Activated T-cell treated with anti-CD3 and anti-CD28 coated beads, Interleukin-2, amount 50 U/mL, for 72 hours (primary cell): ENCODE measurements at regions not wholly inside any gene's neighbourhood (a gene's known extent, or its start where the extent isn't known, plus 50 kb on each side); places are given as distances from the start of the nearest gene placed in this dataset.

Source experiments
- ATAC-seq, 2 donors: fragments of 150-1000 bp; cut with Tn5 transposase; replicated peaks in 1 of 2; 2 replicates each; pipeline ENCODE4 v1.10.0; 2021; ENCODE audit warnings: moderate library complexity in 2 of 2, mild to moderate bottlenecking in 1 of 2
- DNase-seq, 2 donors: peaks; one replicate each; pipeline ENCODE4 v3.0.0; 2021 to 2022; ENCODE audit warnings: mixed read lengths in 1 of 2
- H3K27ac Mint-ChIP-seq: one replicate; pipeline ENCODE4 v1.8.0; 2022; ENCODE audit warnings: mild to moderate bottlenecking, moderate library complexity, mixed read lengths
- H3K27me3 Mint-ChIP-seq: one replicate; pipeline ENCODE4 v1.8.0; 2022; ENCODE audit warnings: low read depth, mixed read lengths
- H3K36me3 Mint-ChIP-seq, 2 donors: one replicate each; pipeline ENCODE4 v1.8.0; 2022; ENCODE audit warnings: mixed read lengths in 2 of 2, mild to moderate bottlenecking in 1 of 2; ENCODE audit not compliant: insufficient read depth in 2 of 2
- H3K4me1 Mint-ChIP-seq: one replicate; pipeline ENCODE4 v1.8.0; 2022; ENCODE audit warnings: low read depth, mixed read lengths
- H3K4me3 Mint-ChIP-seq, 2 donors: one replicate each; pipeline ENCODE4 v1.8.0; 2022; ENCODE audit warnings: mild to moderate bottlenecking in 2 of 2, mixed read lengths in 2 of 2, moderate library complexity in 2 of 2
- H3K9me3 Mint-ChIP-seq, 2 donors: one replicate each; pipeline ENCODE4 v1.8.0; 2022; ENCODE audit warnings: mixed read lengths in 2 of 2

DNA sequence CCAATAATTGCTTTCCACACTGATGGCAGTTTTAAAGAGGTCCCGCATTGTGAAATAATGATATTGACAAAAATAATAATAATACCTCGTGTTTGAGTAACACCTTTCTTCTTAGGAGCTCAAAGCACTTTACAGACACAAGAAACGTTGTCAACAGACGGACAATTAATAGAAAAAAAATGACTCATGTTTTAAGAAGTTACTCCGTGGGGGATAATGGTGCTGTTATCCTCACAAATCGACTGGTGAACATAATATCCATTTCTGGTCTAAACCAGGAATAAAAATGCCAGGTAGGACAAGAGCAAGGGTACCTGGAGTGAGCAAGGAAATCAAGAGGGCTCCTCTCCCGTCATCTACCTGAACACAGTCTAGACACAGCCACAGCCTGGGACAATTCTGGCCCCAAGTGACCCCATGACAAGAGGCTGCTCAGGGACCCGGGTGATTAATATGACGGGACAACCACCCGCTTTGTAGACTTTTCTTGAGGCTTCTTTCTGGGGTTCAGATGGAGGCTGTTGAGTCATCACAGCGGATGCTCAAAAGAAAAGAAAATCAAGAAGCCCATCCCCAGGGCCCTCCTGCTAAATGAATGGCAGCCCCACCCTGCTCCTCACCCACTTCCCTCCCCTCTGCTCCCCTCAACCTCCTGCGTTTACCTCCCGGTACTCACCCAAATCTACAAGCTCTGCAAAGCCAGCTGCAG is 146.2 kb upstream of the IRF2BP2 start:
- no peaks in the 10 kb centered on the region for H3K36me3 Mint-ChIP-seq
- H3K4me3 Mint-ChIP-seq, result no peak overlapping the region
- ATAC-seq (peak in 1 of 2 donors; percentile 18), DNase-seq (no peak)
- H3K9me3 Mint-ChIP-seq, result no peaks in the 10 kb centered on the region
- no peak overlapping the region for H3K27ac Mint-ChIP-seq
- peaks cover 54% of the 10 kb centered on the region for H3K4me1 Mint-ChIP-seq
- H3K27me3 Mint-ChIP-seq, result peaks cover 14% of the 10 kb centered on the region

DNA sequence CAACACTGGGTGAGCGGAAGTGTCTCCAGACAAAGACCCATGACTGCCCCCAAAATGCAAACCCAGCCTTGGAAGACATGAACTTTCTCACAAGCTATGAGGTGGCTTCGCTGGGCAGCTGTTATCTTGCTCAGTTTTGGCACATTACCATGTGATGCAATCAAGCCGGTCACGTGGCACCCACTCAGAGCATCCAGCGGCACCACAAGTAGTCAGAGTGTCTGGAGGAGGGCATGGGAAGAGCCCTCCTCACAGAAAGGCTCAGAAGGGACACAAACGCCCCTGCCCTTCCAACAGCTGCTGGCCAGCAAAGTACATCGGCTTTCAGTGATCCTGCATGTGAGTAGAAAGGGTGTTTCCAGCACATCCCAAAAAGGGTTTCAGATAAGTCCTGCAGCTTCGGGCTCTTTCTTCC is 145.5 kb upstream of the IRF2BP2 start:
- Mint-ChIP-seq H3K27me3 (peaks cover 14% of the 10 kb centered on the region), H3K9me3 (no peaks in the 10 kb centered on the region), H3K4me3 (no peak overlapping the region), H3K36me3 (no peaks in the 10 kb centered on the region), H3K4me1 (peaks cover 47% of the 10 kb centered on the region), H3K27ac (no peak overlapping the region)
- DNase-seq (no peak), ATAC-seq (no peak)

DNA sequence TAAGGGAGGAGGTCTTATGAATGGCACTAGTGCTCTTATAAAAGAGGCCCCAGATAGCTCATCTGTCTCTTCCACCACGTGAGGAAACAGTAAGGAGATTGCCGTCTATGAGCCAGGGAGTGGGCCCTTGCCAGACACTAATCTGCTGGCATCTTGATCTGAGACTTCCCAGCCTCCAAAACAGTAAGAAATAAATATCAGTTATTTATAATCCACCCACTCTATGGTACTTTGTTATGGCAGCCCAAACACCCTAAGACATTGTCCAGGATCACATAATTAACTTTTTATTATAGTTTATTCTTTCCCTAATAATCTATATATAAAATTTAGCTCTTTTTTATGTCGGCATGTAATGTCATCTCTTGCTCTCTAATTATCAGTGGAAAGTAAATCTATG is 144.0 kb upstream of the IRF2BP2 start:
- Mint-ChIP-seq H3K4me1 (peaks cover 32% of the 10 kb centered on the region), H3K36me3 (no peaks in the 10 kb centered on the region), H3K4me3 (no peak overlapping the region), H3K9me3 (no peaks in the 10 kb centered on the region), H3K27me3 (peaks cover 19% of the 10 kb centered on the region), H3K27ac (no peak overlapping the region)
- DNase-seq (no peak), ATAC-seq (no peak)

DNA sequence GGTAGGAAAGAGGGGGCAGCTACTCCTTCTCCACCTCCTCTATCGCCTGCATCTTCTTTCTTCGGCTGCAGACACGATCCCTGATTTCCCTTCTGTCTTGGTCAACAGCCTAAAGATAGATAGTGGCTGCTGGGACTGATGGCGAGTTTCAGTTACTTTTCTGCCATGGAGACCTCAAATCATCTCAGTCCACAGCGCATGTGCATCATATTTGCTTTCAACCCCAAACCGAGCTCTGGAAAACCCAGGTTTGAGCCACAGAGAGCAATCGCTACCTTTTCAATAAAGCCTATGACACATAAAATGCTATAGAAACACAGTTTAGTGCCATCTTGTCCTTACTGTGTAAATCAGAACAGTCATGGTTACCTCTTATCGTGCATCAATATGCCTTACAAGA is 142.9 kb upstream of the IRF2BP2 start:
- Mint-ChIP-seq H3K9me3 (no peaks in the 10 kb centered on the region), H3K27me3 (peaks cover 19% of the 10 kb centered on the region), H3K4me3 (no peak overlapping the region), H3K4me1 (peaks cover 24% of the 10 kb centered on the region), H3K27ac (no peak overlapping the region), H3K36me3 (no peaks in the 10 kb centered on the region)
- DNase-seq, result no peak
- no peak for ATAC-seq

DNA sequence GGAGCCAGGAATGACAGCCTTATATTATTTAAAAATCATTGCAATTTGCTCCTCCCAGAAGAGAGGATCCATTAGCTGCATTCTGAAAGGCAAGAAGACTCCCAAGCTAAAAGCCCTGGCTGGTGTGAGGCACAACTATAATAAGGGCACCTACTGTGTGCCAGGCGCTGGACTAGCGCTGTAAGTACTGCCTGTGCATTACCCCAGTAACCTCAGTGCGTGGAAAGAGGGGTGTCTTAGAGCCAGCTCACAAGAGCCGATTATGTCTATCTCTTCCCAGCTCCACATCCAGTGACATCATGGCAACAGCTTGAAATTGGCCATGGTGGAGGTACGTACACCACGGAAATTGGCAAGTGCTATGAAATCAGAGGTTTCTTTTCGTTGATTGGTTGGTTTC is 141.7 kb upstream of the IRF2BP2 start:
- Mint-ChIP-seq H3K27me3 (peaks cover 14% of the 10 kb centered on the region), H3K9me3 (no peaks in the 10 kb centered on the region), H3K27ac (no peak overlapping the region), H3K4me1 (peaks cover 12% of the 10 kb centered on the region), H3K4me3 (no peak overlapping the region), H3K36me3 (no peaks in the 10 kb centered on the region)
- DNase-seq, result no peak
- no peak for ATAC-seq

DNA sequence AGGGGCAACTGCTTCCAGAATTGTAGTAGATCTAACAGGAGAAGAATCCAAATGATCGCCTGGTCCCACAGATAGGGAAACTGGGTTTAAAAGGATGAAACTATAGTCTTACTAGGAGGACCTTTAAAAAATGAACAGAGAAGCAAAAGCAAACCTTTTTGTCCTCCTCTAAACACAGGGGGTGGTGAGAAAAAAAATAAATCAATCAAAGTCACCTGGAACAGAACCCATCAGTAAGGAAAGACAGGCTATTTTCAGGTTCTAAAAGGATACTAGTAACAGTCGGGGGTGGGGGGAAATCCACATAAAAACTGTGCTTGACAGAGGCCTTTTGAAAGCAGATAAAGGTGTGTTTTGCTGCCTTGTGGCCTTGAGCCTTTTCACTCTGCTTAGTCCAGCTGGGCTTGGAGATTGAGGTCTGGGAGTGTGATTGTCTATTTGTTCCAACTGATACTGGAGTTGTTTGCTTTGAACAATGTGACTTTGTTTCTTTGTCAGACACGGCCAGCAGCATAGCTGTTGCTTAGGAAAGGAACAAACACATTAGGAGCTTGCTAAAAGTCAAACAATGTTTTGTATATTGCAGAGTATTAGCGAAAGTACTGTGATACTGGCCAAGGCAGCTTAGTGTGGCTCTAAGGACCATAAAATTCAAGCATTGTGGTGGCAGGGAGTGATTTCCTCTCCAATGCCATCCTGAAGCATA is 141.1 kb upstream of the IRF2BP2 start:
- Mint-ChIP-seq H3K36me3 (no peaks in the 10 kb centered on the region), H3K4me3 (no peak overlapping the region), H3K27me3 (peaks cover 9% of the 10 kb centered on the region), H3K4me1 (peaks cover 6% of the 10 kb centered on the region), H3K9me3 (no peaks in the 10 kb centered on the region), H3K27ac (no peak overlapping the region)
- ATAC-seq, result no peak
- DNase-seq, result no peak

DNA sequence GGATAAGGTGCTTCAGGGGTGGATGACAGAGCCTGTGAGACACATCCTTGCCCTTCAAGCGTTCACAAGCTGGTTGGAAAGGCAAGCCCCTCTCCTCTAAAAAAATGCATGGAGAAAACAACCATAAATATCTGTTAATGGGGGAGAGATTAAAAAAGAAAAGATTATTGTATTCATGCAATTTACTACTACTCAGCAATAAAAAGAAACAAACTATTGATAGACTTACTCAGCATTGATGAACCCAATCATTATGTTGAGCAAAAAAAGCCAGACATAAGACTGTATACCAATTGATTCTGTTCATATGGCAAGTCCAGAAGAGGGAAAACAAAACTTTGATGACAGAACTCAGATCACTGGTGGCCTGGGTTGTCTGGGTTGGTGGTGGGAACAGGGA is 138.7 kb upstream of the IRF2BP2 start:
- Mint-ChIP-seq H3K36me3 (no peaks in the 10 kb centered on the region), H3K4me3 (no peak overlapping the region), H3K4me1 (no peaks in the 10 kb centered on the region), H3K9me3 (no peaks in the 10 kb centered on the region), H3K27me3 (peaks cover 5% of the 10 kb centered on the region), H3K27ac (no peak overlapping the region)
- DNase-seq (no peak), ATAC-seq (no peak)

DNA sequence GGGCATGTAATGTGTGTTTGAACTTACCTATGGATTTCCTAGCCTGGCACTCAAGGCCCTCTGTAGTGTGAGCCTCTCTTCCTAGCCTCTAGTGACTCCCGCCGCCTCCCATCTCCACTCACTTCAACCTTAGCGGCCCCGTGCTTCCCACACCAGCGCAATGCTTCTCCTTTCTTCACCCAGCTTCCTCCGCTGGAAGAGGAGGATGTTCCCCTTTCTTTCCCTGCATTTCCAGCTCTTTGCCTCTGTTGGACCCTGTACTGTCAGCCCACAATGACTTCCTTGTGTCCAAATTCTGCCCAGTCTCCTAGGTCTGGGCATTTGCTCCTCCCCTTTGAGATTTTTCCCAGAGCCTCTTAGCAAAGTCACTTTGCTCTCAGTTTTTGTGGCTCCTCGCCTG is 138.1 kb upstream of the IRF2BP2 start:
- no peak for ATAC-seq
- Mint-ChIP-seq H3K36me3 (no peaks in the 10 kb centered on the region), H3K4me3 (no peak overlapping the region), H3K27me3 (peaks cover 5% of the 10 kb centered on the region), H3K27ac (no peak overlapping the region), H3K9me3 (no peaks in the 10 kb centered on the region), H3K4me1 (no peaks in the 10 kb centered on the region)
- no peak for DNase-seq

DNA sequence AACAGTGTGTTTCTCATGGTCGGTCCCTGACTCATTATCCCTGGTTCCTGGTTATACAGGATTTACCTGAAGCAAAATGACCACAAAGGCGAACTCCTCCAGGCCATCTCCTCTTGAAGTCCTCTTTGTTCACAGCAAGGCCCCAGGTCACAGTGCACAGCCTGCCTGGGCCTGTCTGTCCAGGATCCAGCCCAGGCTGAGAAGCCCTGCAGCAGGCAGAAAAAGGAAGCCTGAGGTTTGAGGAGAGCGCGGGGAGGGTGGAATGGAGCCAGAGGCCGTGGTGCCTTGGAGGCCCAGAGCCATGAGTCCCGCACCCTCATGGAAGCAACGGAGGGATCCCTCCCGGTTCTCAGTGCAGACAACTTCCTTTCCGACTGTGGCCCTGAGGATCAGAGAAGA is 136.8 kb upstream of the IRF2BP2 start:
- Mint-ChIP-seq H3K36me3 (no peaks in the 10 kb centered on the region), H3K4me3 (no peak overlapping the region), H3K9me3 (no peaks in the 10 kb centered on the region), H3K27me3 (peaks cover 5% of the 10 kb centered on the region), H3K4me1 (no peaks in the 10 kb centered on the region), H3K27ac (no peak overlapping the region)
- ATAC-seq (no peak), DNase-seq (no peak)

DNA sequence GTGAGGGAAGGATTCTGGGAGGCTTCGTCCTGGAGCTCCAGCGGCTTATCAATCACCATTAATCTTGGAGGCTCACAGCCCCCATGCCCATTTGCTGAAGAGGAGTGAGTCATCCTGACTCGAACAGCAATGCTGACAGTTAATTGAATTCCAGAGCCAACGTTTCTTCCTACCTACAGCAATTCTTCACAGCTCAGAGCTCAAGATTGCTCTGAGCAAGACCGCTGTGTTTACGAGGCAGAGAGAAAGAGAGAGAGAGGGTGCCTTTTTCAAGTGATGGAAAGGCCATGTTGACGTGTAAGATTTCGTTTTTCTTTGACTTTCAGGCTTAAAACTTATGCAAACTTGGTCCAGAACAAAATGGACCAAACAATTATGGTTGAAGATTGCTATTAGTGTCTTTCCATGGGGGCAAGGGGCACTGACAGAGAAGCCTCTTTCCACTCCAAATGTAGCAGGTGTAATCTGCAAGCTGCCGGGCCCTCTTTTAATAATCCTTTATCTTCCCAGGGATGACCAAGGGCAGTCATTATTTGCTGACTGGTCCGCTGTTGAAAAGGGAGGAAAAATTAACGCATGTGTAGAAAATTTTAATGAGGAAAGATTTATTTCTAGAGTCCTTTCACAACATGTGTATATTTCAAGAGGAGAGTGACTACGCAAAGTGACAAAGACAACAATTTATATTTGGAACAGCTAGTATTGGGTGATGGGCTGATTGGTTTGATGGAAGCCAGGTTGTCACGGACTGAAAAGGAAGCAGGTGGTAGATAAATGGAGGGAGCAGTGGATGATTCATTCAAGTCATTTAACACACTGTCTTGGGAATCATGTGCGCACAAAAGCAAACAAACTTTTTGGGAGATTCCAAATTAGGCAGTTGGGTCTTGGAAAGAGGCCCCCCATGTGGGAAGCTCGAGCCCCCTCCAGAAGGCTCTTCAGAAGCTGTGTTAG is 136.1 kb upstream of the IRF2BP2 start:
- H3K27me3 Mint-ChIP-seq, result peaks cover 5% of the 10 kb centered on the region
- ATAC-seq, result no peak
- no peak for DNase-seq
- H3K27ac Mint-ChIP-seq, result no peak overlapping the region
- H3K9me3 Mint-ChIP-seq, result no peaks in the 10 kb centered on the region
- no peaks in the 10 kb centered on the region for H3K4me1 Mint-ChIP-seq
- H3K36me3 Mint-ChIP-seq, result no peaks in the 10 kb centered on the region
- no peak overlapping the region for H3K4me3 Mint-ChIP-seq

DNA sequence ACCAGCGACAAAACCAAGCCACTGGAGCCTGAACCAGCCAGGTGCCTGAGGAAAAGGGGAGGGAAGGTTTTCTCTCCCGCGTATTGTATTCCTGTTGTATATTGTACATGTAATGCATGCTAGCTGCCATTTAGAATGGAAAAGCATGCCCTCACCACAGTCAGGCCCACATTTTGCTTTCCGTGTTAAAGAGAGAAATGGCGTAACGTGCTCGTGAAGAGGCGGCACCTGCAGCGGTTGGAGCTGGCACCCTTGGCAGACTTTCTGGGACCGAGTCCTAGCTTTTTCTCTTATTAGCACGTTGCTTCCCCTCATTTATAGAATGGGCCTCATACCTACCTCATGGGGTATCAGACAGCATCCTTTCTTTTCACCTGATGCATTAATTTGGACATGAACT is 135.3 kb upstream of the IRF2BP2 start:
- Mint-ChIP-seq H3K36me3 (no peaks in the 10 kb centered on the region), H3K9me3 (no peaks in the 10 kb centered on the region), H3K27me3 (peaks cover 4% of the 10 kb centered on the region), H3K4me1 (no peaks in the 10 kb centered on the region), H3K4me3 (no peak overlapping the region), H3K27ac (no peak overlapping the region)
- no peak for DNase-seq
- ATAC-seq, result no peak

DNA sequence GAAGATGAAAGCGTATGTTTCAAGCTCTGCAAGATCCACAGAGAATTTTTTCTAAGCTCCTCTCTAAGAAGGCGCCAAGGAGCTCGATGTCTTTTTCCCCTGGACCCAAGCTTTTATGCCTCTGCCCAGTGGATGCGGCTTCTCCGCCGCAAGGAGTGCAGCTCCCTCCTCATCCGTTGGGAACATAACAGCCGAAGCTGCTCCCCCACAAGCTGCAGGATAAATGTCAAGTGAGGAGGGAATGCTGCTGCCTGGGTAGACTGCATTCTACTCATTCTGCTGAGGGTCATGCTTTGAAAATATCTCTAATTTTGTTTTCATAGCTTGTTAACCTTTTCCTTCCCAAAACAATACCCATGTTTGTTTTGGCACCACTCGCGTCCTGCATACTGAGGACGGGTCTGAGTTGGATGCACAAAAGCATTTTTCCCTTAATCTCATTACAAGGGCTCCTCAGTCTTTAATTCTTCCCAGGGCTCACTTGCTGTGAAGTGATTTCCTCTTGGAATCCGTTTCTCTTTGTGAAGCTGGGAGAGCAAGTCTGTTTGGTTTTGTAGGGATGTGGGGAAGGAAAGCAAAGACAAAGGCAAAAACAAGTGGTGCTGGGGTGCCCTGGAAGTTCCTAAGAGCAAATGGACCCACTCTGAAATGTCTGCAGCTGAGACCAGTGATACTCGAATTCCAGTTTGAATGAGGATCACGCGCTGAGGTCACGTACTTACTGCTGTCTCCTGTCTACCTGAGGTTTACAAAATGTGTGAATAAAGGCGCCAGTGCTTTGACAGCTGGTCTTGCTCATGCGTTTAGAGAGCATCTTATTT is 134.0 kb upstream of the IRF2BP2 start:
- Mint-ChIP-seq H3K27ac (no peak overlapping the region), H3K4me3 (no peak overlapping the region), H3K9me3 (no peaks in the 10 kb centered on the region), H3K27me3 (no peaks in the 10 kb centered on the region), H3K4me1 (no peaks in the 10 kb centered on the region), H3K36me3 (no peaks in the 10 kb centered on the region)
- ATAC-seq (no peak), DNase-seq (no peak)
